HepG2 (cell line): ENCODE measurements at regions not wholly inside any gene's neighbourhood (a gene's known extent, or its start where the extent isn't known, plus 50 kb on each side); places are given as distances from the start of the nearest gene placed in this dataset.

ENCODE experiments used
- ATAC-seq: fragments of 200-7000 bp; cut with Tn5 transposase; 3 replicates; pipeline ENCODE4 v1.9.1; 2020; ENCODE audit warnings: mild to moderate bottlenecking, moderate library complexity
- BruUV-seq: library from RNA; stranded (reverse); fragments of 400-500 nt; replicated peaks from 2 replicates; lab custom pipeline; 2021; lab: Mats Ljungman, UMichigan
- CTCF ChIA-PET: fragments of 300-600 bp; formaldehyde crosslinking; extraction: SDS; loops from one replicate; lab custom pipeline; 2021; ENCODE audit warnings: low total read pairs, inconsistent platforms, low intra/inter-chr PET ratio; lab: Yijun Ruan, JAX
- POLR2A ChIA-PET: fragments of 350-600 bp; sonication (Branson Sonifier 250); formaldehyde crosslinking; loops from one replicate; lab custom pipeline; 2020; ENCODE audit warnings: antibody characterized with exemption, inconsistent platforms; lab: Yijun Ruan, JAX
- DNase-seq: peaks from one replicate; pipeline ENCODE4 v3.0.0-alpha.2; 2015; ENCODE audit warnings: low spot score
- FAIRE-seq: peaks from 3 replicates; lab custom pipeline; 2011; peaks lifted over from hg19 to GRCh38; lab: Jason Lieb, UNC
- H2AFZ ChIP-seq: one replicate; pipeline ENCODE4 v1.6.1; 2011; ENCODE audit warnings: low read length, inconsistent platforms
- H3K27ac ChIP-seq: fragments of 300-600 bp; 3 replicates; pipeline ENCODE4 v1.8.0; 2011; ENCODE audit warnings: mixed run types, mild to moderate bottlenecking, mixed read lengths, low read length, inconsistent platforms; ENCODE audit not compliant: insufficient read depth; ENCODE audit errors: extremely low read length
- H3K27me3 ChIP-seq, 2 experiments: fragments of 200-600 bp in 1 of 2; 2 replicates in 1 of 2; 3 replicates in 1 of 2; pipeline versions ENCODE4 v1.6.0 to v1.8.0; 2011; ENCODE audit warnings: low read length in 2 of 2, mild to moderate bottlenecking in 2 of 2, moderate library complexity in 2 of 2, inconsistent platforms in 1 of 2; ENCODE audit not compliant: insufficient read depth in 2 of 2, control insufficient read depth in 1 of 2
- H3K36me3 ChIP-seq, 2 experiments: fragments of 200-600 bp in 1 of 2; replicated peaks in 1 of 2; 2 replicates in 1 of 2; 3 replicates in 1 of 2; pipeline versions ENCODE4 v1.5.1 to v1.8.0; 2011; ENCODE audit warnings: low read length in 2 of 2, inconsistent platforms in 1 of 2; ENCODE audit not compliant: insufficient read depth in 2 of 2, control insufficient read depth in 1 of 2
- H3K4me1 ChIP-seq: 2 replicates; pipeline ENCODE4 v1.5.1; 2012; ENCODE audit warnings: low read length, inconsistent platforms; ENCODE audit not compliant: insufficient read depth
- H3K4me2 ChIP-seq: 2 replicates; pipeline ENCODE4 v1.6.0; 2011; ENCODE audit warnings: low read depth, low read length, inconsistent platforms
- H3K4me3 ChIP-seq, 3 experiments: fragments of 200-600 bp in 1 of 3; sonication (generic), shearing (Covaris generic) in 1 of 3; replicated peaks in 1 of 3; 2 replicates each; pipeline ENCODE4 v1.5.1; 2011 to 2016; ENCODE audit warnings: low read length in 3 of 3, inconsistent platforms in 2 of 3, low read depth in 2 of 3, mild to moderate bottlenecking in 2 of 3, control low read depth in 1 of 3, mixed read lengths in 1 of 3; ENCODE audit not compliant: insufficient read depth in 1 of 3
- H3K79me2 ChIP-seq: one replicate; pipeline ENCODE4 v1.6.1; 2011; ENCODE audit warnings: low read length, inconsistent platforms; ENCODE audit not compliant: insufficient read depth
- H3K9ac ChIP-seq: 2 replicates; pipeline ENCODE4 v1.6.0; 2011; ENCODE audit warnings: mild to moderate bottlenecking, low read depth, low read length, inconsistent platforms; ENCODE audit not compliant: insufficient read depth
- H3K9me3 ChIP-seq: 2 replicates; pipeline ENCODE4 v1.5.1; 2012; ENCODE audit warnings: mild to moderate bottlenecking, low read length
- H4K20me1 ChIP-seq: 2 replicates; pipeline ENCODE4 v1.6.0; 2011; ENCODE audit warnings: inconsistent platforms, mild to moderate bottlenecking, low read length, moderate library complexity; ENCODE audit not compliant: insufficient read depth
- CC2D1A ChIP-seq: sonication (generic); formaldehyde crosslinking; IDR thresholded peaks from 2 replicates; pipeline ENCODE4 v1.8.1; 2023; ENCODE audit warnings: mild to moderate bottlenecking, missing genetic modification reagents
- MLLT10 ChIP-seq: sonication (generic); formaldehyde crosslinking; IDR thresholded peaks from 2 replicates; pipeline ENCODE4 v1.4.0; 2020; ENCODE audit warnings: missing genetic modification reagents
- NFE2 ChIP-seq: sonication (generic); formaldehyde crosslinking; IDR thresholded peaks from 2 replicates; pipeline ENCODE4 v1.4.0; 2020; ENCODE audit warnings: missing genetic modification reagents
- PHF8 ChIP-seq: sonication (generic); formaldehyde crosslinking; IDR thresholded peaks from 2 replicates; pipeline ENCODE4 v1.5.0; 2020; ENCODE audit warnings: missing genetic modification reagents
- POLR2AphosphoS2 ChIP-seq: IDR thresholded peaks from 2 replicates; pipeline ENCODE4 v1.6.1; 2011; ENCODE audit warnings: low read depth, low read length, improper control_type of control experiment
- ZNF251 ChIP-seq: sonication (generic); formaldehyde crosslinking; IDR thresholded peaks from 2 replicates; pipeline ENCODE4 v1.9.0; 2021; ENCODE audit warnings: mild to moderate bottlenecking, missing genetic modification reagents
- ZNF34 ChIP-seq: sonication (generic); formaldehyde crosslinking; IDR thresholded peaks from 2 replicates; pipeline ENCODE4 v1.4.0; 2020; ENCODE audit warnings: mild to moderate bottlenecking, missing genetic modification reagents, borderline replicate concordance
- ZNF562 ChIP-seq: sonication (generic); formaldehyde crosslinking; IDR thresholded peaks from 2 replicates; pipeline ENCODE4 v1.8.0; 2022; ENCODE audit warnings: missing genetic modification reagents, borderline replicate concordance
- ZNF619 ChIP-seq: sonication (generic); formaldehyde crosslinking; IDR thresholded peaks from 2 replicates; pipeline ENCODE4 v1.4.0; 2020; ENCODE audit warnings: mild to moderate bottlenecking, missing genetic modification reagents
- WGBS: methylation state at CpG from one replicate; pipeline ENCODE4 v1.1.6; 2017; ENCODE audit warnings: low lambda C conversion rate; 5-methylcytosine and 5-hydroxymethylcytosine counted together
- in situ Hi-C: cut with HindIII; loops from 2 replicates; pipeline ENCODE4 v1.10.0; 2017; ENCODE audit warnings: low pct_unique_long_range_greater_than_20kb; ENCODE audit not compliant: extremely low pct_ligation_motif_present
- intact Hi-C: fragments of 100-400 bp; cut with micrococcal nuclease; formaldehyde crosslinking; loops from one replicate; pipeline ENCODE4 v1.10.0; 2022; ENCODE audit not compliant: unreplicated experiment
- TF ChIP-seq, protein P1 (sequence below): sonication (generic); formaldehyde crosslinking; IDR thresholded peaks from 2 replicates; pipeline ENCODE4 v1.4.0; 2020; ENCODE audit warnings: missing genetic modification reagents, borderline replicate concordance
- TF ChIP-seq, protein P2 (sequence below): sonication (generic); formaldehyde crosslinking; IDR thresholded peaks from 2 replicates; pipeline ENCODE4 v1.8.0; 2022; ENCODE audit warnings: mild to moderate bottlenecking, missing genetic modification reagents, borderline replicate concordance
- TF ChIP-seq, protein P3 (sequence below): sonication (generic); formaldehyde crosslinking; IDR thresholded peaks from 2 replicates; pipeline ENCODE4 v1.9.0; 2021; ENCODE audit warnings: missing genetic modification reagents, mild to moderate bottlenecking, borderline replicate concordance

GRCh38 chr10:78461333-78461732 is 427.7 kb downstream of the RPS24 start:
- DNase-seq, result no peak
- no peaks in the 10 kb centered on the region for H3K79me2 ChIP-seq
- no peak overlapping the region for H3K4me3 ChIP-seq
- in situ Hi-C loops, result no loop called here
- intact Hi-C loops, result no loop called here
- no peak for FAIRE-seq
- no peak overlapping the region for H3K4me2 ChIP-seq
- H3K36me3 ChIP-seq, result no peaks in the 10 kb centered on the region
- H3K27ac ChIP-seq, result no peak overlapping the region
- H2AFZ ChIP-seq, result no peak overlapping the region
- TF ChIP-seq ZNF251 (CRISPR knock-in tag), result no peak
- TF ChIP-seq MLLT10, result no peak
- TF ChIP-seq, protein P1, sequence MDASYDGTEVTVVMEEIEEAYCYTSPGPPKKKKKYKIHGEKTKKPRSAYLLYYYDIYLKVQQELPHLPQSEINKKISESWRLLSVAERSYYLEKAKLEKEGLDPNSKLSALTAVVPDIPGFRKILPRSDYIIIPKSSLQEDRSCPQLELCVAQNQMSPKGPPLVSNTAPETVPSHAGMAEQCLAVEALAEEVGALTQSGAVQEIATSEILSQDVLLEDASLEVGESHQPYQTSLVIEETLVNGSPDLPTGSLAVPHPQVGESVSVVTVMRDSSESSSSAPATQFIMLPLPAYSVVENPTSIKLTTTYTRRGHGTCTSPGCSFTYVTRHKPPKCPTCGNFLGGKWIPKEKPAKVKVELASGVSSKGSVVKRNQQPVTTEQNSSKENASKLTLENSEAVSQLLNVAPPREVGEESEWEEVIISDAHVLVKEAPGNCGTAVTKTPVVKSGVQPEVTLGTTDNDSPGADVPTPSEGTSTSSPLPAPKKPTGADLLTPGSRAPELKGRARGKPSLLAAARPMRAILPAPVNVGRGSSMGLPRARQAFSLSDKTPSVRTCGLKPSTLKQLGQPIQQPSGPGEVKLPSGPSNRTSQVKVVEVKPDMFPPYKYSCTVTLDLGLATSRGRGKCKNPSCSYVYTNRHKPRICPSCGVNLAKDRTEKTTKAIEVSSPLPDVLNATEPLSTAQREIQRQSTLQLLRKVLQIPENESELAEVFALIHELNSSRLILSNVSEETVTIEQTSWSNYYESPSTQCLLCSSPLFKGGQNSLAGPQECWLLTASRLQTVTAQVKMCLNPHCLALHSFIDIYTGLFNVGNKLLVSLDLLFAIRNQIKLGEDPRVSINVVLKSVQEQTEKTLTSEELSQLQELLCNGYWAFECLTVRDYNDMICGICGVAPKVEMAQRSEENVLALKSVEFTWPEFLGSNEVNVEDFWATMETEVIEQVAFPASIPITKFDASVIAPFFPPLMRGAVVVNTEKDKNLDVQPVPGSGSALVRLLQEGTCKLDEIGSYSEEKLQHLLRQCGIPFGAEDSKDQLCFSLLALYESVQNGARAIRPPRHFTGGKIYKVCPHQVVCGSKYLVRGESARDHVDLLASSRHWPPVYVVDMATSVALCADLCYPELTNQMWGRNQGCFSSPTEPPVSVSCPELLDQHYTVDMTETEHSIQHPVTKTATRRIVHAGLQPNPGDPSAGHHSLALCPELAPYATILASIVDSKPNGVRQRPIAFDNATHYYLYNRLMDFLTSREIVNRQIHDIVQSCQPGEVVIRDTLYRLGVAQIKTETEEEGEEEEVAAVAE, result no peak
- TF ChIP-seq NFE2 (CRISPR knock-in tag), result no peak
- H4K20me1 ChIP-seq, result no peaks in the 10 kb centered on the region
- H3K9ac ChIP-seq, result no peak overlapping the region
- no peaks in the 10 kb centered on the region for H3K9me3 ChIP-seq
- POLR2A ChIA-PET, result interaction anchor here (3.9 kb wide), 1 partner anchor 10 kb away, joined by 25 read pairs; no protein-coding TSS in a partner anchor
- peaks cover 63% of the 10 kb centered on the region for H3K4me1 ChIP-seq
- no peak for ATAC-seq
- no TSS peak for BruUV-seq
- no peaks in the 10 kb centered on the region for H3K27me3 ChIP-seq
- 95% methylated on average over 4 of the region's 4 CpGs for WGBS
- CTCF ChIA-PET, result no interaction called here

DNA sequence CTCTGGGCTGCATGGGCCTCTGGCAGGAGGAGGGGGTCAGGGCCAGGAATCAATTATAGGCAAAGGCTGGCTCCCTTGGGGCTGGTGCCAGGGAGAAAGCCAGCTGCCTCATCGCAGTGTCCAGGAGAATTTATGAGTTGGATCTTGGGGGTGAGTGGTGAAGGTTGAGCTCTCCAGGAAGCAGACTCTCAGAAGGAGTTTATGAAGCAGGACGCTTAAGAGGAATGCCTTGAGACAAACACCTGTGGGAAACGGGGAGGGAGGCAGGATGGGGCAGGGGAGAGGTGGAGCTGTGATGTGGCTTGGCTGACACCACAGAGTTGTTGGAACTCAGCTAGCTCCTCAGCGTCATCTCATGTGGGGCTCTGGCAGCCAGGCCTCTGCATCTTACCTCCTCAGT is 428.5 kb downstream of the RPS24 start:
- no peak for DNase-seq
- Histone ChIP-seq H3K79me2 (no peaks in the 10 kb centered on the region), H2AFZ (no peak overlapping the region), H3K4me1 (peaks cover 59% of the 10 kb centered on the region), H3K9ac (no peak overlapping the region), H3K9me3 (no peaks in the 10 kb centered on the region), H3K4me2 (no peak overlapping the region), H3K27ac (no peak overlapping the region), H3K4me3 (no peak overlapping the region), H3K27me3 (no peaks in the 10 kb centered on the region), H4K20me1 (no peaks in the 10 kb centered on the region), H3K36me3 (no peaks in the 10 kb centered on the region)
- POLR2A ChIA-PET, result interaction anchor here (3.9 kb wide), 1 partner anchor 10 kb away, joined by 25 read pairs; no protein-coding TSS in a partner anchor
- ATAC-seq, result no peak
- FAIRE-seq, result no peak
- no TSS peak for BruUV-seq
- WGBS, result 97% methylated on average over 4 of the region's 4 CpGs
- CTCF ChIA-PET, result no interaction called here
- in situ Hi-C loops (no loop called here), intact Hi-C loops (no loop called here)
- TF ChIP-seq, protein P2, sequence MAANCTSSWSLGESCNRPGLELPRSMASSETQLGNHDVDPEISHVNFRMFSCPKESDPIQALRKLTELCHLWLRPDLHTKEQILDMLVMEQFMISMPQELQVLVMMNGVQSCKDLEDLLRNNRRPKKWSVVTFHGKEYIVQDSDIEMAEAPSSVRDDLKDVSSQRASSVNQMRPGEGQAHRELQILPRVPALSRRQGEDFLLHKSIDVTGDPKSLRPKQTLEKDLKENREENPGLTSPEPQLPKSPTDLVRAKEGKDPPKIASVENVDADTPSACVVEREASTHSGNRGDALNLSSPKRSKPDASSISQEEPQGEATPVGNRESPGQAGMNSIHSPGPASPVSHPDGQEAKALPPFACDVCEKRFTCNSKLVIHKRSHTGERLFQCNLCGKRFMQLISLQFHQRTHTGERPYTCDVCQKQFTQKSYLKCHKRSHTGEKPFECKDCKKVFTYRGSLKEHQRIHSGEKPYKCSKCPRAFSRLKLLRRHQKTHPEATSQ (CRISPR knock-in tag), result no peak
- TF ChIP-seq, protein P3, sequence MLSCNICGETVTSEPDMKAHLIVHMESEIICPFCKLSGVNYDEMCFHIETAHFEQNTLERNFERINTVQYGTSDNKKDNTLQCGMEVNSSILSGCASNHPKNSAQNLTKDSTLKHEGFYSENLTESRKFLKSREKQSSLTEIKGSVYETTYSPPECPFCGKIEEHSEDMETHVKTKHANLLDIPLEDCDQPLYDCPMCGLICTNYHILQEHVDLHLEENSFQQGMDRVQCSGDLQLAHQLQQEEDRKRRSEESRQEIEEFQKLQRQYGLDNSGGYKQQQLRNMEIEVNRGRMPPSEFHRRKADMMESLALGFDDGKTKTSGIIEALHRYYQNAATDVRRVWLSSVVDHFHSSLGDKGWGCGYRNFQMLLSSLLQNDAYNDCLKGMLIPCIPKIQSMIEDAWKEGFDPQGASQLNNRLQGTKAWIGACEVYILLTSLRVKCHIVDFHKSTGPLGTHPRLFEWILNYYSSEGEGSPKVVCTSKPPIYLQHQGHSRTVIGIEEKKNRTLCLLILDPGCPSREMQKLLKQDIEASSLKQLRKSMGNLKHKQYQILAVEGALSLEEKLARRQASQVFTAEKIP (CRISPR knock-in tag), result no peak
- TF ChIP-seq ZNF619 (CRISPR knock-in tag) (no peak), POLR2AphosphoS2 (no peak), ZNF562 (no peak), ZNF34 (CRISPR knock-in tag) (no peak), PHF8 (no peak), CC2D1A (CRISPR knock-in tag) (no peak)
